GM21390 (cell line): ENCODE measurements at regions not wholly inside any gene's neighbourhood (a gene's known extent, or its start where the extent isn't known, plus 50 kb on each side); places are given as distances from the start of the nearest gene placed in this dataset.
A peak's percentile ranks its signal among the peaks of the same experiment; 100 is the strongest.

Experiments used
- ATAC-seq: cut with Tn5 transposase; IDR thresholded peaks from one replicate; pipeline ENCODE4 v1.9.1; 2021; ENCODE audit not compliant: unreplicated experiment

GRCh38 chr4:95985791-95986550, 146.1 kb downstream of the PDHA2 start:
- no peak for ATAC-seq

GRCh38 chr4:95987851-95988250, 148.0 kb downstream of the PDHA2 start:
- ATAC-seq: no peak

- no peak for ATAC-seq
Measured at GRCh38 chr4:95998311-95998710, 158.4 kb downstream of the PDHA2 start.

- ATAC-seq: no peak
Measured at GRCh38 chr4:96003951-96004740, 164.3 kb downstream of the PDHA2 start.

GRCh38 chr4:96009427-96010119, 169.7 kb downstream of the PDHA2 start:
- ATAC-seq: no peak

GRCh38 chr4:96012687-96013086, 172.8 kb downstream of the PDHA2 start:
- no peak for ATAC-seq

- peak; percentile 87 for ATAC-seq
Measured at GRCh38 chr4:96016634-96017299, 176.9 kb downstream of the PDHA2 start.

GRCh38 chr4:96025011-96025410, 185.1 kb downstream of the PDHA2 start:
- no peak for ATAC-seq

- ATAC-seq: peak; percentile 61
Measured at GRCh38 chr4:96035727-96036126, 195.8 kb downstream of the PDHA2 start.

GRCh38 chr4:96036781-96037180, 196.9 kb downstream of the PDHA2 start:
- ATAC-seq: no peak

- no peak for ATAC-seq
Measured at GRCh38 chr4:96037705-96038104, 197.8 kb downstream of the PDHA2 start.

GRCh38 chr4:96039217-96039616, 199.3 kb downstream of the PDHA2 start:
- no peak for ATAC-seq

- ATAC-seq: no peak
Measured at GRCh38 chr4:96039803-96040436, 200.0 kb downstream of the PDHA2 start.

- ATAC-seq: no peak
Measured at GRCh38 chr4:96044971-96045370, 205.1 kb downstream of the PDHA2 start.

GRCh38 chr4:96052827-96053226, 212.9 kb downstream of the PDHA2 start:
- ATAC-seq: no peak

- no peak for ATAC-seq
Measured at GRCh38 chr4:96056346-96056934, 216.5 kb downstream of the PDHA2 start.

- no peak for ATAC-seq
Measured at GRCh38 chr4:96063639-96064038, 223.7 kb downstream of the PDHA2 start.

GRCh38 chr4:96073461-96073860, 233.6 kb downstream of the PDHA2 start:
- ATAC-seq: no peak

GRCh38 chr4:96092151-96092705, 252.3 kb downstream of the PDHA2 start:
- ATAC-seq: no peak

- ATAC-seq: no peak
Measured at GRCh38 chr4:96093057-96093456, 253.2 kb downstream of the PDHA2 start.
